Lower lobe of right lung (tissue), 2 donors: ENCODE measurements at regions not wholly inside any gene's neighbourhood (a gene's known extent, or its start where the extent isn't known, plus 50 kb on each side); places are given as distances from the start of the nearest gene placed in this dataset.

ENCODE experiments used
- ATAC-seq, 2 donors: fragments of 200-7000 bp; cut with Tn5 transposase; one replicate each; pipeline ENCODE4 v1.9.1; 2020 to 2022; ENCODE audit warnings: mild to moderate bottlenecking in 2 of 2, moderate library complexity in 2 of 2
- DNase-seq: peaks from one replicate; pipeline ENCODE4 v3.0.0-alpha.2; 2020
- H3K27ac ChIP-seq: fragments of 200-600 bp; one replicate; pipeline ENCODE4 v1.8.0; 2022
- H3K27me3 ChIP-seq: fragments of 200-600 bp; one replicate; pipeline ENCODE4 v1.8.0; 2022; ENCODE audit warnings: low read depth
- H3K36me3 ChIP-seq: fragments of 200-600 bp; one replicate; pipeline ENCODE4 v1.8.0; 2022; ENCODE audit warnings: mild to moderate bottlenecking
- H3K4me1 ChIP-seq: fragments of 200-600 bp; one replicate; pipeline ENCODE4 v1.8.0; 2022
- H3K4me3 ChIP-seq: fragments of 200-600 bp; one replicate; pipeline ENCODE4 v1.8.0; 2022; ENCODE audit warnings: mild to moderate bottlenecking
- H3K9me3 ChIP-seq: fragments of 200-600 bp; one replicate; pipeline ENCODE4 v1.8.0; 2022
- intact Hi-C: fragments of 100-400 bp; cut with DNase I; formaldehyde crosslinking; loops from one replicate; pipeline ENCODE4 v1.11.0; 2022
- TF ChIP-seq, protein P1 (sequence below): fragments of 200-600 bp; IDR thresholded peaks from one replicate; pipeline ENCODE4 v1.8.0; 2022; ENCODE audit warnings: antibody characterized with exemption, mild to moderate bottlenecking
- donor health status: DM: no; HTN: yes; CAD: no; lungs with severe emphysema.

- Histone ChIP-seq H3K27me3 (no peaks in the 10 kb centered on the region), H3K36me3 (no peaks in the 10 kb centered on the region), H3K27ac (no peak overlapping the region), H3K4me3 (no peak overlapping the region), H3K4me1 (no peaks in the 10 kb centered on the region), H3K9me3 (peaks cover 14% of the 10 kb centered on the region)
- ATAC-seq (no peak), DNase-seq (no peak)
- TF ChIP-seq, protein P1, sequence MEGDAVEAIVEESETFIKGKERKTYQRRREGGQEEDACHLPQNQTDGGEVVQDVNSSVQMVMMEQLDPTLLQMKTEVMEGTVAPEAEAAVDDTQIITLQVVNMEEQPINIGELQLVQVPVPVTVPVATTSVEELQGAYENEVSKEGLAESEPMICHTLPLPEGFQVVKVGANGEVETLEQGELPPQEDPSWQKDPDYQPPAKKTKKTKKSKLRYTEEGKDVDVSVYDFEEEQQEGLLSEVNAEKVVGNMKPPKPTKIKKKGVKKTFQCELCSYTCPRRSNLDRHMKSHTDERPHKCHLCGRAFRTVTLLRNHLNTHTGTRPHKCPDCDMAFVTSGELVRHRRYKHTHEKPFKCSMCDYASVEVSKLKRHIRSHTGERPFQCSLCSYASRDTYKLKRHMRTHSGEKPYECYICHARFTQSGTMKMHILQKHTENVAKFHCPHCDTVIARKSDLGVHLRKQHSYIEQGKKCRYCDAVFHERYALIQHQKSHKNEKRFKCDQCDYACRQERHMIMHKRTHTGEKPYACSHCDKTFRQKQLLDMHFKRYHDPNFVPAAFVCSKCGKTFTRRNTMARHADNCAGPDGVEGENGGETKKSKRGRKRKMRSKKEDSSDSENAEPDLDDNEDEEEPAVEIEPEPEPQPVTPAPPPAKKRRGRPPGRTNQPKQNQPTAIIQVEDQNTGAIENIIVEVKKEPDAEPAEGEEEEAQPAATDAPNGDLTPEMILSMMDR = no peak
- intact Hi-C loops = no loop called here
Measured at GRCh38 chr2:188833331-188833730, 140.8 kb upstream of the COL3A1 start.

GRCh38 chr2:188833799-188834198 is 140.4 kb upstream of the COL3A1 start:
- H3K4me1 ChIP-seq = no peaks in the 10 kb centered on the region
- intact Hi-C loops = no loop called here
- no peak overlapping the region for H3K27ac ChIP-seq
- H3K36me3 ChIP-seq = no peaks in the 10 kb centered on the region
- no peaks in the 10 kb centered on the region for H3K27me3 ChIP-seq
- no peak overlapping the region for H3K4me3 ChIP-seq
- ATAC-seq (no peak), DNase-seq (no peak)
- peaks cover 19% of the 10 kb centered on the region for H3K9me3 ChIP-seq
- TF ChIP-seq, protein P1 = no peak

GRCh38 chr2:188835006-188835405 is 139.2 kb upstream of the COL3A1 start:
- Histone ChIP-seq H3K4me3 (no peak overlapping the region), H3K4me1 (no peaks in the 10 kb centered on the region), H3K9me3 (peaks cover 21% of the 10 kb centered on the region), H3K27ac (no peak overlapping the region), H3K27me3 (no peaks in the 10 kb centered on the region), H3K36me3 (no peaks in the 10 kb centered on the region)
- ATAC-seq (no peak), DNase-seq (no peak)
- TF ChIP-seq, protein P1 = no peak
- intact Hi-C loops = no loop called here

DNA sequence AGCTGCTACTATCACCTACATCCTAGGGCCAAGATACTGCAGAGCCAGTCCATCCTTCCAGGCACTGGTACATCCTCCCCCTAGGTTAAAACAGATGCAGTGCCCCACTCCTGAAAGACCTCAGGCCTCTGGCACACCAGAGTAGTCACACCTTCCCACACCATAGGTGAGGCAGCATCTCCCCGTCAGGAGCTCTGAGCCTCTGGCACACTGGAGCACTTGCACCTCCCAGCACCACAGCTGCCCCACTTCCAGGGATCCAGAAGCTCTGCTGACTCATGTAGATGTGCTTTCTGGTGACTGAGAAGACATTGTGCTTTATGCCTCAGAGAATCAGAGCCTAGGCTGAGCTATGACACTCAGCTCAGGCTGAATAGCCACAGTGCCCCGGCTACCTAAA is 138.4 kb upstream of the COL3A1 start:
- DNase-seq (no peak), ATAC-seq (peak in 1 of 2 donors; percentile 27)
- TF ChIP-seq, protein P1 = no peak
- Histone ChIP-seq H3K27me3 (no peaks in the 10 kb centered on the region), H3K4me1 (no peaks in the 10 kb centered on the region), H3K9me3 (peaks cover 18% of the 10 kb centered on the region), H3K36me3 (no peaks in the 10 kb centered on the region), H3K27ac (no peak overlapping the region), H3K4me3 (no peak overlapping the region)
- intact Hi-C loops = no loop called here

DNA sequence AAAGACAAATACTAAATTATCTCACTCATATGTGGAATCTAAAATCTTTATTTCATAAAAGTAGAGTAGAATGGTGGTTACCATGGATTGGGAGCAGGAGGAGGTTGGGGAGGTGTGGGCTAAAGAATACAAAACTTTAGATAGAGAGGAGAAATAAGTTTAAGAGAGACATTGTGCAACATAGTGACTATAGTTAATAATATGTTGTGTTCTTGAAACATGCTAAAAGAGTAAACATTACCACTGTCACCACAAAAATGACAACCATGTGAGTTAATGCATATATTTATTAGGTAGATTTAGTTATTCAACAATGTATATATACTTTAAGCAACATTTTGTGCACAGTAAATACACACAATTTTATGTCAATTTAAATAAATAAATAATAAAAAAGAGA is 128.5 kb upstream of the COL3A1 start:
- no peak for ATAC-seq
- intact Hi-C loops = no loop called here
- Histone ChIP-seq H3K4me3 (no peak overlapping the region), H3K4me1 (no peaks in the 10 kb centered on the region), H3K27me3 (no peaks in the 10 kb centered on the region), H3K36me3 (no peaks in the 10 kb centered on the region), H3K9me3 (peaks cover 5% of the 10 kb centered on the region), H3K27ac (no peak overlapping the region)
- DNase-seq = no peak
- TF ChIP-seq, protein P1 = no peak

DNA sequence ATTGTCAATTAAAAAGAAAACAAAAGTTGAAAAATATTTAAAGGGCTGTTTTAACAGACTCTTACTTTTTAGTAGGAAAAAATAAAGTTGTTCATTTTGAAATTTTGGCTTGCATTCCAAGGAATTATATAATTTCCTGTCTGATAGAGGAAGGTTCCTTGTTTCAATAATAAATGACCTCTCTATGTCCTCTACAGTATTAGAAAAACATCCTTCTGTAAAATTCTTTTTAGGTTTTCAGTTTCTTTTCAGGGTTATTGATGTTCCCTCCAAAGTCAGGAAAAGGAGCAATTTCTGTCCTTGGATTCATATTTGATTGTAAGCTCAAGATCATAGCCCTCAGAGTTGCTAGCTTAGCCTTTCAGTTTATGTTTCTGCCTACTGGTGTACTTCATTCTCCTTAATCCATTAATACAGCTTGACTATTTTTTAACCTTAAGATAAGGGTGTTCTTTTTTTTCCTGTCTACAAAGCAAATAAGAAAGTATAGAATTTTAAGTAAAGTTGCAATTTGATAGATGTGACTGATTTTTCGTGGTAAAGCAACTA is 125.2 kb upstream of the COL3A1 start:
- Histone ChIP-seq H3K36me3 (no peaks in the 10 kb centered on the region), H3K4me1 (no peaks in the 10 kb centered on the region), H3K9me3 (no peaks in the 10 kb centered on the region), H3K27ac (no peak overlapping the region), H3K27me3 (no peaks in the 10 kb centered on the region), H3K4me3 (no peak overlapping the region)
- ATAC-seq (no peak), DNase-seq (no peak)
- intact Hi-C loops = no loop called here
- TF ChIP-seq, protein P1 = no peak
